Inflammatory macrophage treated with lipopolysaccharide for 1 hour (primary cell): ENCODE measurements at regions not wholly inside any gene's neighbourhood (a gene's known extent, or its start where the extent isn't known, plus 50 kb on each side); places are given as distances from the start of the nearest gene placed in this dataset.
"Not testable (repeated sequence)": the region's sequence is repeated elsewhere in the genome, so short reads cannot be mapped to it uniquely, and the experiment has no call there.

Experiments
- DNase-seq, 2 donors: peaks; one replicate each; pipeline ENCODE4 v3.0.0-alpha.2; 2020 to 2022

DNA sequence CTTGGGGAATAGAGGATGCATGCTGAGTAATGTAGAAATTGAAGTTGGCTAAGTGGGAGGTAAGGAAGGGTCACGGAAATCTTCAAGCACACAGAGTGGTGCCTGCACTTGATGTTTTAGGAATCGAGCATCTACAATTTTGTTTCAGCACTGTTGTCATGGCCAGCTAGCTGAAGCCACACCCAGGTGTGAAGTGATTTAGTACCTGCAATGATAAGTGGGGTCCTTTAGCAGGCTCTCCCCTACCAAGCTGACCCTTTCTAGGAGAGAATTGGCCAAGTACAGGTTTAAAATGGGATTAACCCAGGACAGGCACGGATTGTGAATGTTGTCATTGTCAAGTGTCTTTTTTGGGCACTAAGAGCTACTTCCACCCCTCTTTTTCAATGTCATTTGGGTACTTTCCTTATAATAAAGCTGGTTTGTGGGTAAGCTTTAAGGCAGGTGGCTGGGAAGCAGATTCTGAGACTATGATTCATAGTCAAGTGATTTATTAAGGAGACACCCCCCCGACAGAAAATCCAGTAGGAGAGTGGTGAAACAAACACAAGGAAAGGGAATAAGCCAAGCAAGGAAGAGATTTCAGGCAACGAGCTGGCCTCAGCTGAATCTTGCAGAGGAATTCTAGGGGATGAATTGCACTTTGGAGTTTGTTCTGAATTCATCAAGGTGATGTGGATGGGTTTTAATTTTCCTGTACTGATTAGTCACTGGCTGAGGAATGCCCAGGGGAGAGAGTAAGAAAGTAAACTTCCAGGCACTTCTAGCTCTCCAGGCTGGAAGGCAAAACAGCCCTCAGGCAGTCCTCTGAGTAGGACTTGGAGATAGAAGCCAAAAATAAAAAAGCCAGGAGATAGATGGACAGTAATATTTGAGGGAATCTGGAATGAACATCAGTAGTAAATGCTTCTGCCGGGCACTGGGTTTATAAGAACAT lies 1128.4 kb downstream of the SORCS3 start:
- no peak for DNase-seq

- no peak for DNase-seq
Measured at GRCh38 chr10:105763611-105764010, 1122.5 kb downstream of the SORCS3 start.

DNA sequence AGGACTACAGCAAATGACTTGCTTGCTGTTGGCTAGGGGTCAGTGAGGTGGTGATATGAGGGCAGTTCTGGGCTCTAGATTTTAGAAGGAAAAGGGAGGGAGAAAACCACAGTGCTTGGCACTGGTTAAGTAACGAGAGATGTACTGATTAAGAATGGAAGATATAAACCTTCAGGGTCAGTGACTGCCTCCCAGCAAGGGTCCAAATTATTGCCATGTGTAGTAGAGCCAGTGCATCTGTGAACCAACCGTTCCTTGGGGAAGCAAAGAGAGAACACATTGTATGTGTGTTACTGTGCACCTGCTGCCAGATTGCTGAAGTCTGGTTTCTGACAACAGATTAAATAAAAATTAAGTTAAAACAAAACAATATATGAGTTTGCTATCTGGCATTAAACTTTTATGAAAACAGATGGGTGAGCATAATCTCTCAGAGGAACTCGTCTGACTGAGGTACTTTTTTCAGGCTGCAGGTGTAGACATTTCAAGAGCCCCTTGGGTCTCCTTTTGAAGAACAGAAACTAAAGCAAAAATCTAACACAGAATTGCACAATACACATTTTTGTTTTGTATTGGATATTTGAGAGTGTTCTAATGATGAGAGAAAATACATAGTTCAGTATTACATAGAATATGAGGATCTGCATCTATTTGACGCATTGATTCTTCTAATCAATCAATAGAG lies 1120.6 kb downstream of the SORCS3 start:
- DNase-seq, result no peak

DNA sequence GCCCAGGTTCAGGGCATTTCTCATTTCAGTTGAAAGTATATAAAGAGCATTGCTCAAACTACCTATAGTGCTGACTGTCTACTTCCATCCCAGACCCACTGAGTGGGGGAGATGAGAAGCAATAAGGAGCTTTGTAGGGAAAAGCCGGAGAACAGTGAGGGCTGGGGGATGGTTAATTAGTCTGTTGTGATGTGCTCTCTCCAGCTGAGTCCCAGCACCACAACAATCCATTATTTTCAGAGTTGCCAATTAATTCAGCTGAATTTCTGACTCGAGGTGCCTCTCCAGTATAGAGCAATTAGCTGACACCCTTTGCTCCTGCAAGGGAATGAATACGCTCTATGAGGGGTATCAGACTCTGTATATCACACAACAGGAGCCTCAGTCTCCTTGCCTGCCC lies 1118.6 kb downstream of the SORCS3 start:
- no peak for DNase-seq

DNA sequence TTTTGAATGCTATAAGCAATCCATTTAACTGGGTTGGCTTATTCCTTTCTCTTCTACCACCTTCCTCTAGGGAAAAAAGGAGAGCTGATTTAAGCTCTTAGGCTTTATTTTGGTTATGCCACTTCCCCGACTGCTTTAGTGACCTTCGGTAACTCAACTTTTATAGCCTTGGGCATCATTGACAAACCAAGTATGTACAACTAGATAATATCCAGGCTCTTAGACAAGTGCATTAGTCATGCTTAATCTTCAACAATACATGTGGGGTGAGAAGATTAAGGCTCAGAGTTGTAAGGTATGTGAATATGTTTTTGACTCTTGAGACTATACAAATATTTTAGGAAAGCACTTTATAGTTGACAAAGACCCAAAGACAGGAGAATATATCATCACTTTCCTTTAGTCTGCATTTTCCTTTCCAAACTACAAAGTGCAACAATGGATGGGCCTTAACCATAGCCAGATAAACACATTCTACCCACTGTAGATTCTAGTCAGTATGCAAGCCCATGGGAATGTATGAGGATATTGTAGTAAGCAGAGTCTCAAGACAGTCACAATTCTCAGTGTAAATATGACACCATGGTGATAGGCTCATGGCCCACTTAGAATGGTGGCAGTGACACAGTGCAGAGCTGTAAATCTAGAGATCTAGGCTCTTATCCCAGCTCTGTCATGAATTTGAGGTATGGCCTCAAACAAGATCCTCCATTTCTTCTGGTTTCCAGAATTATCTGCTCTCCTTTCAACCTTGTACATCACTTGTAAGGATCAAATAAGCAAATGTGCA lies 1117.3 kb downstream of the SORCS3 start:
- no peak for DNase-seq

DNA sequence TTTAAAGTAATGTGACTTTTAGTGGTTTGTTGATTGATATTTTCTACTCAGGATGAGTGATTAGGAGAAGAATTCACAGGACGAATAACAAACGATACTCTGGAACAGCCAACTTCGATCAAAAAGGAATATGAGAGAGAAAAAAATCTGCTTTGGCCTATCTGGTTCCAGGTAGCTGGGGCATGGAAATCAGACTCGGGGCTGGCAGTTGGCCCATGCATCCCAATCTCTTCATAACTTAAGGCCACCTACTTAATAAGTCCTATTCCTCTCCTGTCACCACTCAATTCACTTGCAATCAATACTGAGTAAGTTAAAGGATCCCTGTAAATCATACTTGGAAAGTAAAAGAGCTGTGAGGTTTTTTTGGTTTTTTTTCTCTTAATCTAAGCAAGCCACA lies 1116.2 kb downstream of the SORCS3 start:
- no peak for DNase-seq

GRCh38 chr10:105756386-105756785 lies 1115.3 kb downstream of the SORCS3 start:
- no peak for DNase-seq

GRCh38 chr10:105751688-105752087 lies 1110.6 kb downstream of the SORCS3 start:
- DNase-seq, result no peak

DNA sequence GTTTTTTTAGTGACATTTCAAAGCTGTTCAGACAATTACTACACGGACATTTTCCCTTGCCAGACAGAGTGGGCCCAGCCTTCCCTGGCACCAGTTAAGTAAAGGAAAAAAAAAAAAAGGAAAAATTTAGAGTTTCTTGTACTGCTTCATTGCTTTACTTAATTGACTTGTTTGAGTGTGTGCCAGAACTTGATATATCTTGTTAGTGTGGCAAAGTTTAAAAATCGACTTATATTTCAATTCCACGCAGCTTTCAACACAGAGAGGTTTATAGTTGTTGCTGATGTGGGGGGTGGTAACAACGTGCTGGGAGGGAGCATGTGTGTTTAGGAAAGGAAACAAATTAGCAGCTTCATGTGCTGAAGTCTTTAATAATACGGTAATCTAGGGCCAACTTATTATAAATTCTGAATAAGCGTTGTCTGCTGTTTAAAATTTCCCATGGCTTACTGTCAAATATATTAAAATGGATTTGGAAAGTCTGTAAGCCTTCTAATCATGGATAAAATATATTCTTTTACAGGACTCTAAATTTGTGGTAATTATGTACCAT lies 1104.6 kb downstream of the SORCS3 start:
- no peak for DNase-seq

DNA sequence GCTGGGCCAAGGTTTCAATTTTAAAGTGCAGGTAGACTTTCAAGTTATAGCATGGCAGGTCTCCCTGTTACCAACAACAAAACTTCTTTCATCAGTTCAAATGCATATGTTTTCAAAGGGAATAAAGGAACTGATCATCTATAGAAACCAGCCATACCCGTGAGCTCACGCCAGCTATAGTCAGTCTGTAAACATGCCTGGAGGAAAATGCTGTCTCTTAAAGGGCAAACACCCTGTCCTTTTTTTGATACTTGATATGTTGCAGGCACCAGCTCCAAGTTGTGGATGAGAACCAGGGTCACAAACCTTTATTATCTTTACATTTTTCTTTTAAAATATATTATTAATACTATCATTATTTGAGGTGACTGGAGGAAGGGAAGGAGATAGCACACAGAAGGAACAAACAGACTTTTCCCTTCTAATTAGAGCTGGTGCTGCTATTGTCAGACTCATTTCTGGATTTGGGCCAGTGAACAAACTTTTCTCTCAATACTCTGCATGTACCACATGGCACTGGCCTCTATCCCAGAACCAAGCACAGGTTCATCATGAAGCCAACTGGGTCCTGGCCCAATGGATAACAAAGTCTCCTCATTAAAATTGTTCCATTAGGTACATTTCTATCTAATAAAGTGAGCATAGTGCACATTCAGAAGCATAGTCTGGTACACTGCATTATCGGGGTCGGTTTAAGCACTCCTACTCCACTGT lies 1102.4 kb downstream of the SORCS3 start:
- no peak for DNase-seq

- DNase-seq, result no peak
Measured at GRCh38 chr10:105742923-105743322, 1101.8 kb downstream of the SORCS3 start.

- no peak for DNase-seq
Measured at GRCh38 chr10:105742184-105742583, 1101.1 kb downstream of the SORCS3 start.

- no peak for DNase-seq
Measured at GRCh38 chr10:105734479-105734878, 1093.4 kb downstream of the SORCS3 start.

DNA sequence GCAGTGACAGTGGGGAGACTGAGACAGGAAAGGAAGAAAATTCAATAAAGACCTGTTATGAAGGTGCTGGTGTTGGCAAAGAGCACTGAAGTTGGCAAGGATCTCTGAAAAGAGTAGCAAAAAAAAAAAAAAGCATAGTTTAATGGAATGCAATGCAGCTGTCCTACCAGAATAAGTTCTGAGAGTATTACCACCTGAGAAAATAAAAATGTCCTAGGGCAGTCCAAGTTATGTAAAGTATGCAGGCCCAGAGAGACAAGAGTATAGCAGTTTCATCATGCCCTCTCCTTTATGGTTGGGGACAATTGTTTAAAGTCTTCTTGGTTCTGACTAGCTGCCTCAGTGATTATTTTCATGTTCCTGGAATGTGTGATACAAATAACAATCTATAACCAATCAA lies 1092.8 kb downstream of the SORCS3 start:
- DNase-seq, result no peak

DNA sequence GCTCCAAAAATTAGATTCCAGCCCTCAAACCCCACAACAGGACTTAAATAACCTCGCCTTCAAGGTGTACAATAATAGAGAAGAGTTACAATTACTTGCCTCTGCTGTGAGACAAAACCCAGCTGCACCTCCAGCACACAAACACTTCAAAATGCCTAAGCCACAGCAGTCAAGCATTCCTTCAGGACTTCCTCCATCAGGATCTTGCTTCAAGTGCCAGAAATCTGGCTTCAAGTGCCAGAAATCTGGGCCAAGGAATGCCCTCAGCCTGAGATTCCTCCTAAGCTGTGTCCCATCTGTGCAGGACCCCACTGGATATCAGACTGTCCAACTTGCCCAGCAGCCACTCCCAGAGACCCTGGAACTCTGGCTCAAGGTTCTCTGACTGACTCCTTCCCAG lies 1088.3 kb downstream of the SORCS3 start:
- no peak for DNase-seq

DNA sequence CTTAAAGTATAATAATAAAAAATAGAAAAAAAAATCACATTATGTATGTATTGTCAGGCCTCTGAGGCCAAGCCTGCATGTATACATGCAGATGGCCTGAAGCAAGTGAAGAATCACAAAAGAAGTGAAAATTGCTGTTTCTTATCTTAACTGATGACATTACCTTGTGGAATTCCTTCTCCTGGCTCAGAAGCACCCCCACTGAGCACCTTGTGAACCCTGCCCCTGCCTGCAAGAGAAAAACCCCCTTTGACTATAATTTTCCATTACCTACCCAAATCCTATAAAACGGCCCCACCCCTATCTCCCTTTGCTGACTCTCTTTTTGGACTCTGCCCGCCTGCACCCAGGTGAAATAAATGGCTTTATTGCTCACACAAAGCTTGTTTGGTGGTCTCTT lies 1086.5 kb downstream of the SORCS3 start:
- DNase-seq, result not testable (repeated sequence)

GRCh38 chr10:105727131-105727530 lies 1086.0 kb downstream of the SORCS3 start:
- DNase-seq, result no peak

GRCh38 chr10:105726149-105726548 lies 1085.1 kb downstream of the SORCS3 start:
- no peak for DNase-seq

DNA sequence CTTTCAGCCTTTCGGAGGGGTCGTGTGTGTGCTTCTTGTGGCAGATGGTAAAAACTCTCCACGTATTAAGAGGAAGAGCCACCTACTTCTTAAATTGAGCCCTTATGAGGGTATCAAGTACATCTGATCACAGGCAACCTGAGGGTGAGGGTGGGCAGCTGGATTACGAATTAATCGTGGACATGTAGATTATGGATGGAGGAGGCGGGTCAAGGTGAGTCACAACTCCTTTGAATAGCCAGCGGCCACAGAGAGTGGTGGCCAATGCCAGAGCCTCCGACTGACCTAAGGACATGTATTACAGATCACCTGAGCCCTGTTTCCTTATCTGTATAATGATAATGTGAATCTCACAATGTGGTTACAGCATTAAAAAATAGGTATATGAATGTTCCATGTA lies 1083.9 kb downstream of the SORCS3 start:
- DNase-seq, result no peak

GRCh38 chr10:105718207-105718995 lies 1077.3 kb downstream of the SORCS3 start:
- DNase-seq, result no peak

DNA sequence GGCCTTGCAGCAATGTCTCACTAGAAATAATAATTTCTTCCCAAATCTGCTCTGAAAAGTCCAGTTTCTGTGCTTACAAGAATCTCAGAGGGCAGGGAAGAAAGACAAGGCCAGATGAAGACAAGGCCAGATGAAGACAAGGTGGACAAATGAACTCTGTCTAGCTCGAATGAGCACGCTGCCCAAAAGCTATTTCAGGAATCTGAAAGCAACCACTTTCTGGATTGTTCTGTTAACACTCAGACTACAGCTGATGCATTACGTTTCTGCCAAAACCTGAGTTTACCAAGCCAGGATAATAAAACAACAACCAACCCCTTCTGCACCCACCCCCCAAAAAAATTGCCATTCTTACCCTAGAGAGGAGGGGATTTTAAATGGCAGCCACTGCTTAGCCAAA lies 1073.6 kb downstream of the SORCS3 start:
- DNase-seq, result no peak

- no peak for DNase-seq
Measured at GRCh38 chr10:105707603-105708002, 1066.5 kb downstream of the SORCS3 start.
